ENCODE measurements at regions not wholly inside any gene's neighbourhood (a gene's known extent, or its start where the extent isn't known, plus 50 kb on each side); places are given as distances from the start of the nearest gene placed in this dataset.

DNA sequence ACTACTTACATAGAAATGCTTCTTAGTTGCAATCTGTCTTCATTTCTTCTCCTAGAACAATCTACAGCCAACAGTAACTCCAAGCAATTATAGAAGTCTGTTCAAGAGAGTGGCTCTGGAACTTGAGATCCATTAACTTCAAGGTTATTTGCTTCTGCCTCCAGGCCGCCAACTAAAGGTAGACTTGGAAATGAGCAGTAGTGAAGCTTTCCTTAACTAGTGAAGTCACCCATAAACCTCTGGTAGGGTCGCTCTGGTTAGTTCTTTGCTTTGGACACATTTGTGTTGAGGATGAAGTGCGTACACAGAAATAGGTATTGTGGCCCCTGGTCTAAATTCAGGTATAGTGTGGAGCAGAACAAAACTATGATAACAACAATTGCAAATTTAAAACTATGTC, 809.9 kb upstream of the RGS18 start:
- DNase-seq = no peak
- H3K4me2 ChIP-seq (ENCODE audit: low read length, poor library complexity, severe bottlenecking) = no peak overlapping the region
- 89% methylated on average over 2 of the region's 3 CpGs for WGBS
- H4K91ac ChIP-seq (ENCODE audit: low read length) = no peak overlapping the region
- H3K27me3 ChIP-seq (ENCODE audit: control insufficient read depth in 1 of 2, insufficient read depth in 1 of 2, low read length in 2 of 2) = no peaks in the 10 kb centered on the region
- H3K9me3 ChIP-seq (ENCODE audit: control insufficient read depth, low read length) = peaks cover 13% of the 10 kb centered on the region
- H3K4me3 ChIP-seq (ENCODE audit: insufficient read depth in 1 of 2, low read depth in 1 of 2, low read length in 2 of 2) = no peak overlapping the region
- no peaks in the 10 kb centered on the region for H3K4me1 ChIP-seq (ENCODE audit: control insufficient read depth, insufficient read depth, low read depth, low read length)
- H3K14ac ChIP-seq (ENCODE audit: low read length in 2 of 2) = no peak overlapping the region
- H3K18ac ChIP-seq (ENCODE audit: low read depth in 1 of 2, low read length in 2 of 2) = no peak overlapping the region
- no peak overlapping the region for H3K23ac ChIP-seq (ENCODE audit: low read length in 2 of 2)
- H2BK15ac ChIP-seq (ENCODE audit: low read depth, poor library complexity, severe bottlenecking) = no peak overlapping the region
- no peak overlapping the region for H2BK12ac ChIP-seq (ENCODE audit: low read length in 2 of 2)
- H3K9ac ChIP-seq (ENCODE audit: low read length) = no peak overlapping the region
- H2BK120ac ChIP-seq (ENCODE audit: low read depth, low read length) = no peak overlapping the region
- H3K4ac ChIP-seq (ENCODE audit: low read depth in 1 of 2, low read length in 2 of 2) = no peak overlapping the region
- no peak overlapping the region for H3K27ac ChIP-seq (ENCODE audit: low read length, poor library complexity, severe bottlenecking)
- H3K79me1 ChIP-seq (replicated peaks; ENCODE audit: low read length, poor library complexity, severe bottlenecking) = no peaks in the 10 kb centered on the region
- H2BK5ac ChIP-seq (ENCODE audit: low read depth, low read length, poor library complexity, severe bottlenecking) = no peak overlapping the region
- no peak overlapping the region for H2AFZ ChIP-seq (ENCODE audit: low read depth, low read length)
- H4K8ac ChIP-seq (ENCODE audit: low read length) = no peak overlapping the region
- H2AK5ac ChIP-seq (ENCODE audit: low read length, severe bottlenecking) = no peak overlapping the region
- H3K36me3 ChIP-seq (ENCODE audit: control insufficient read depth in 1 of 2, insufficient read depth in 2 of 2, low read depth in 1 of 2, low read length in 2 of 2) = no peaks in the 10 kb centered on the region

DNA sequence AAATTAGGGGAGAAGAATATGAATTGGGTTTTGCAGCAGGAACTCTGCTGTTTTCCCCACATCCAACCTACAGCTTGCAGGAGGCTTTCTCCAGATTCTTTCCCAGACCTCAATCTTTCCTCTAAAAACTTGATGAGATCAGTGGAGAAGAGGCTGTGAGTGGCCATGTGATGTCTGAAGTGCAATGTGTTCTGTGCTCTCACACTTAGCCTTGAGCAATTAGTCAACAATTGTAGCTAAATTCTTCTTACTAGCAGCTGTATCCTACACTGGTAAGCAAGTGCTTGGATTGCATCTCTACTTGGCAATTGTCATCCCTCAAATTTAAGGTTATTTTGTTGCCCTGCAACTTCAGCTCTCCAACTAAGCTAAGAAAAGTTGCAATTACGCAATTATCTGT, 807.3 kb upstream of the RGS18 start:
- DNase-seq = no peak
- Histone ChIP-seq H3K79me1 (replicated peaks; ENCODE audit: low read length, poor library complexity, severe bottlenecking) (no peaks in the 10 kb centered on the region), H3K36me3 (ENCODE audit: control insufficient read depth in 1 of 2, insufficient read depth in 2 of 2, low read depth in 1 of 2, low read length in 2 of 2) (no peaks in the 10 kb centered on the region), H3K9me3 (ENCODE audit: control insufficient read depth, low read length) (peaks cover 13% of the 10 kb centered on the region), H3K23ac (ENCODE audit: low read length in 2 of 2) (no peak overlapping the region), H3K4me3 (ENCODE audit: insufficient read depth in 1 of 2, low read depth in 1 of 2, low read length in 2 of 2) (no peak overlapping the region), H4K8ac (ENCODE audit: low read length) (no peak overlapping the region), H2BK5ac (ENCODE audit: low read depth, low read length, poor library complexity, severe bottlenecking) (no peak overlapping the region), H3K27ac (ENCODE audit: low read length, poor library complexity, severe bottlenecking) (no peak overlapping the region), H2BK120ac (ENCODE audit: low read depth, low read length) (no peak overlapping the region), H2AFZ (ENCODE audit: low read depth, low read length) (no peak overlapping the region), H2BK12ac (ENCODE audit: low read length in 2 of 2) (no peak overlapping the region), H3K4ac (ENCODE audit: low read depth in 1 of 2, low read length in 2 of 2) (no peak overlapping the region), H3K14ac (ENCODE audit: low read length in 2 of 2) (no peak overlapping the region), H3K27me3 (ENCODE audit: control insufficient read depth in 1 of 2, insufficient read depth in 1 of 2, low read length in 2 of 2) (no peaks in the 10 kb centered on the region), H3K4me2 (ENCODE audit: low read length, poor library complexity, severe bottlenecking) (no peak overlapping the region), H3K9ac (ENCODE audit: low read length) (no peak overlapping the region), H4K91ac (ENCODE audit: low read length) (no peak overlapping the region), H2BK15ac (ENCODE audit: low read depth, poor library complexity, severe bottlenecking) (no peak overlapping the region), H3K18ac (ENCODE audit: low read depth in 1 of 2, low read length in 2 of 2) (no peak overlapping the region), H3K4me1 (ENCODE audit: control insufficient read depth, insufficient read depth, low read depth, low read length) (no peaks in the 10 kb centered on the region), H2AK5ac (ENCODE audit: low read length, severe bottlenecking) (no peak overlapping the region)
- no CpG with 5 or more reads among the region's 1 CpG for WGBS

- Histone ChIP-seq H3K27me3 (ENCODE audit: control insufficient read depth in 1 of 2, insufficient read depth in 1 of 2, low read length in 2 of 2) (no peaks in the 10 kb centered on the region), H3K23ac (ENCODE audit: low read length in 2 of 2) (no peak overlapping the region), H3K14ac (ENCODE audit: low read length in 2 of 2) (no peak overlapping the region), H3K4me1 (ENCODE audit: control insufficient read depth, insufficient read depth, low read depth, low read length) (no peaks in the 10 kb centered on the region), H3K4ac (ENCODE audit: low read depth in 1 of 2, low read length in 2 of 2) (no peak overlapping the region), H3K9ac (ENCODE audit: low read length) (no peak overlapping the region), H2BK120ac (ENCODE audit: low read depth, low read length) (no peak overlapping the region), H3K4me3 (ENCODE audit: insufficient read depth in 1 of 2, low read depth in 1 of 2, low read length in 2 of 2) (no peak overlapping the region), H3K79me1 (replicated peaks; ENCODE audit: low read length, poor library complexity, severe bottlenecking) (no peaks in the 10 kb centered on the region), H3K18ac (ENCODE audit: low read depth in 1 of 2, low read length in 2 of 2) (no peak overlapping the region), H4K8ac (ENCODE audit: low read length) (no peak overlapping the region), H3K4me2 (ENCODE audit: low read length, poor library complexity, severe bottlenecking) (no peak overlapping the region), H2BK15ac (ENCODE audit: low read depth, poor library complexity, severe bottlenecking) (no peak overlapping the region), H2AK5ac (ENCODE audit: low read length, severe bottlenecking) (no peak overlapping the region), H2AFZ (ENCODE audit: low read depth, low read length) (no peak overlapping the region), H4K91ac (ENCODE audit: low read length) (no peak overlapping the region), H3K36me3 (ENCODE audit: control insufficient read depth in 1 of 2, insufficient read depth in 2 of 2, low read depth in 1 of 2, low read length in 2 of 2) (no peaks in the 10 kb centered on the region), H3K27ac (ENCODE audit: low read length, poor library complexity, severe bottlenecking) (no peak overlapping the region), H3K9me3 (ENCODE audit: control insufficient read depth, low read length) (peaks cover 10% of the 10 kb centered on the region), H2BK12ac (ENCODE audit: low read length in 2 of 2) (no peak overlapping the region), H2BK5ac (ENCODE audit: low read depth, low read length, poor library complexity, severe bottlenecking) (no peak overlapping the region)
- no CpG with 5 or more reads among the region's 1 CpG for WGBS
- no peak for DNase-seq
Measured at GRCh38 chr1:191358724-191359123, 799.5 kb upstream of the RGS18 start.

- no peak overlapping the region for H3K14ac ChIP-seq (ENCODE audit: low read length in 2 of 2)
- H4K8ac ChIP-seq (ENCODE audit: low read length) = no peak overlapping the region
- H2BK15ac ChIP-seq (ENCODE audit: low read depth, poor library complexity, severe bottlenecking) = no peak overlapping the region
- peaks cover 1% of the 10 kb centered on the region for H3K4me1 ChIP-seq (ENCODE audit: control insufficient read depth, insufficient read depth, low read depth, low read length)
- no peaks in the 10 kb centered on the region for H3K36me3 ChIP-seq (ENCODE audit: control insufficient read depth in 1 of 2, insufficient read depth in 2 of 2, low read depth in 1 of 2, low read length in 2 of 2)
- no peak overlapping the region for H2BK12ac ChIP-seq (ENCODE audit: low read length in 2 of 2)
- H4K91ac ChIP-seq (ENCODE audit: low read length) = no peak overlapping the region
- DNase-seq = no peak
- H3K4me3 ChIP-seq (ENCODE audit: insufficient read depth in 1 of 2, low read depth in 1 of 2, low read length in 2 of 2) = no peak overlapping the region
- H2BK120ac ChIP-seq (ENCODE audit: low read depth, low read length) = no peak overlapping the region
- H3K4ac ChIP-seq (ENCODE audit: low read depth in 1 of 2, low read length in 2 of 2) = no peak overlapping the region
- WGBS = no CpG with 5 or more reads among the region's 1 CpG
- H2AK5ac ChIP-seq (ENCODE audit: low read length, severe bottlenecking) = no peak overlapping the region
- peaks cover 22% of the 10 kb centered on the region for H3K9me3 ChIP-seq (ENCODE audit: control insufficient read depth, low read length)
- no peak overlapping the region for H3K23ac ChIP-seq (ENCODE audit: low read length in 2 of 2)
- no peaks in the 10 kb centered on the region for H3K27me3 ChIP-seq (ENCODE audit: control insufficient read depth in 1 of 2, insufficient read depth in 1 of 2, low read length in 2 of 2)
- H3K9ac ChIP-seq (ENCODE audit: low read length) = no peak overlapping the region
- no peak overlapping the region for H3K18ac ChIP-seq (ENCODE audit: low read depth in 1 of 2, low read length in 2 of 2)
- H3K79me1 ChIP-seq (replicated peaks; ENCODE audit: low read length, poor library complexity, severe bottlenecking) = no peaks in the 10 kb centered on the region
- H2BK5ac ChIP-seq (ENCODE audit: low read depth, low read length, poor library complexity, severe bottlenecking) = no peak overlapping the region
- no peak overlapping the region for H3K4me2 ChIP-seq (ENCODE audit: low read length, poor library complexity, severe bottlenecking)
- H3K27ac ChIP-seq (ENCODE audit: low read length, poor library complexity, severe bottlenecking) = no peak overlapping the region
- no peak overlapping the region for H2AFZ ChIP-seq (ENCODE audit: low read depth, low read length)
Measured at GRCh38 chr1:191366686-191367085, 791.6 kb upstream of the RGS18 start.

All from mesenchymal stem cell (in vitro differentiated cells and primary cell).